ENCODE measurements at regions not wholly inside any gene's neighbourhood (a gene's known extent, or its start where the extent isn't known, plus 50 kb on each side); places are given as distances from the start of the nearest gene placed in this dataset.
A peak's percentile ranks its signal among the peaks of the same experiment; 100 is the strongest.
"Not testable (repeated sequence)": the region's sequence is repeated elsewhere in the genome, so short reads cannot be mapped to it uniquely, and the experiment has no call there.

DNA sequence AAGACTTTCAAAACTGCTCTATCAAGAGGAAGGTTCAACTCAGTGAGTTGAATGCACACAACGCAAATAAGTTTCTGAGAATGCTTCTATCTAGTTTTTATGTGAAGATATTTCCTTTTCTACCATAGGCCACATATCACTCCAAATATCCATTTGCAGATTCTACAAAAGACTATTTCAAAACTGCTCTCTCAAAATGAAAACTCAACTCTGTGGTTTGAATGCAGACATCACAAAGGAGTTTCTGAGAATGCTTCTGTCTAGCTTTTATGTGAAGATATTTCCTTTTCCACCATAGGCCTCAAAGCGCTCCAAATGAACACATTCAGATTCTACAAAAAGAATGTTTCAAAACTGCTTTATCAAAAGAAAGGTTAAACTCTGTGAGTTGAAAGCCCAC is 1093.1 kb upstream of the DEFB115 start:
- H3K27ac ChIP-seq; H3K4me3 ChIP-seq; H3K9me3 ChIP-seq; H3K4me1 ChIP-seq; DNase-seq (ENCODE audit: low spot score in 2 of 2); H3K36me3 ChIP-seq; H3K27me3 ChIP-seq: not testable (repeated sequence)
- 88 to 91% methylated on average over 2 of the region's 2 CpGs for WGBS, 2 donors

DNA sequence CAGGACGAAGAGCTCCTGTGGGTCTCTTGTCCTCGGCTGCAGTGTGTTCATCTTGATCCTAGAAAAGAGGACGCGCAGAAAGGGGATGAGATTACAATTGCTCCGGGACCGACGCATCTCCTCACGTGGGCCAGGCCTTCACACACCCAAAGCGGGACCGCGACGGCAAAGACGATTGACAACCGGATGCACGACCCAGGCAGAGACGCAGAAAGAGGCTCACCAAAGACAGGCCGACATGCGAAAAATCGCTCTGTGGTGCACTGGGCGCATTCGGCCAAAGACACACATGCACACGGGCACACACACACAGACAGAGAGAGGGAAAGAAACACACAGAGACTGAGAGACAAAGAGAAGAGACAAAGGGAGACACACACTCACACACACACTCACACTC is 1089.9 kb upstream of the DEFB115 start:
- 91 to 94% methylated on average over 22 of the region's 22 CpGs for WGBS, 2 donors
- Histone ChIP-seq H3K9me3 (no peaks in the 10 kb centered on the region), H3K27me3 (no peaks in the 10 kb centered on the region), H3K36me3 (no peaks in the 10 kb centered on the region), H3K4me1 (no peaks in the 10 kb centered on the region), H3K27ac (no peak overlapping the region), H3K4me3 (no peak overlapping the region)
- TF ChIP-seq EP300 (IDR thresholded peaks at IDR 0.05) (no peak), POLR2A (IDR thresholded peaks at IDR 0.05) (no peak), CTCF (IDR thresholded peaks at IDR 0.05) (no peak)
- DNase-seq (ENCODE audit: low spot score in 2 of 2), result no peak

DNA sequence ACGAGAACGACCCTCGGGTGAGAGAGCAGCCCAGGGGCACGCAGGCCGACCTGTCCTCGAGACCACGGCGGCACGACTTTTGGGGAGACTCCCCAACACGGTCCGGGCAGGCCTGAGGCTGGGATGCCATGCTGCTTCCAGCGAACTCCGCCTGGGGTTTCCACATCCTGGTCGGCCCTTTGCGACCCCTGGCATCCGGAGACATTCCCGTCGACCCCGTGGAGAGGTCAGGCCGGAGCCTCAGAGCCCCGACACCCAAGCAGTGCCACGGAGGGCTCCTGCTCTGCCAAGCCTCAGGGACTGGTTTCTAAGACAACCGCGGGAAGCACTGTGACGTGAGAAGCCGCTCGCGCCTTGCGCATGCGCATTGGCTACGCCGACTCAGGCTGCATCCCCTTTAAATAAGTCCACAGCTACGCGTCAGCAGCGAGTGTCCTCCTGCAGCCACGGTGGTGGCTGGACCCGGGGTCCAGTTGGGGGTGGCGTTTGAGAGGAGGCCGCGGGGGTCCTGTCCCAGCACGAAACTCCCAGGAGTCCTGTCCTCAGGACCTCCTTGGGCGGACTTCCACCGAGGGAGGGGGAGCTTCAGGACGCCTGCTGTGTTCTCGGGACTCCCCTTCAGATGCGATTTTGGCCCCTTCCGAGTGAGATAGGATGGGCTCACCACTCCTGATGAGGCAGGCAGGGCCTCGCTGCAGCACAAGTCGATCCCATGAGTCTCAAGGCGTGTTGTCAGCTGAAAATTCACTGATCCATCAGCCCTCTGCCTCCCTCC is 1089.3 kb upstream of the DEFB115 start:
- Histone ChIP-seq H3K9me3 (no peaks in the 10 kb centered on the region), H3K4me3 (peak overlapping the region in 1 of 4 donors; percentile 23), H3K4me1 (no peaks in the 10 kb centered on the region), H3K27ac (no peak overlapping the region), H3K36me3 (no peaks in the 10 kb centered on the region), H3K27me3 (no peaks in the 10 kb centered on the region)
- 63 to 66% methylated on average over 9 to 34 of the region's 50 CpGs for WGBS, 2 donors
- TF ChIP-seq EP300 (IDR thresholded peaks at IDR 0.05) (no peak), POLR2A (IDR thresholded peaks at IDR 0.05) (no peak), CTCF (IDR thresholded peaks at IDR 0.05) (no peak)
- no peak for DNase-seq (ENCODE audit: low spot score in 2 of 2)

DNA sequence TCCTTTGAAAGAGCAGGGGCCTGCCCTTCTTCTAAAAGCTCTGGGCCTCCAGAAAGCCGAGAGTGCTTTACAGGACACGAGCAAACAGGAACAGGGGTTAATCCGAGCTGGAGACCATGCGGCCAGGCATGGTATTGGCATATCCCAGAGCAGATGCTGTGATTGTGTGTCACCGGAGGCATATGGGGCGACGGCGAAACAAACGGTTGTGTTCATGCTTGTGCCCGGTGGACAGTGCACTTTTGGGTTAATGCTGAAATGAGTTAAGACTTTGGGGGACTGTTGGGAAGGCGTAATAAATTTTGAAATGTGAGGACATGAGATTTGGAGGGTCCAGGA is 1088.7 kb upstream of the DEFB115 start:
- TF ChIP-seq POLR2A (IDR thresholded peaks at IDR 0.05) (no peak), EP300 (IDR thresholded peaks at IDR 0.05) (no peak), CTCF (IDR thresholded peaks at IDR 0.05) (no peak)
- Histone ChIP-seq H3K4me1 (no peaks in the 10 kb centered on the region), H3K36me3 (no peaks in the 10 kb centered on the region), H3K27ac (no peak overlapping the region), H3K27me3 (no peaks in the 10 kb centered on the region), H3K9me3 (no peaks in the 10 kb centered on the region), H3K4me3 (no peak overlapping the region)
- 80 to 89% methylated on average over 11 of the region's 11 CpGs for WGBS, 2 donors
- DNase-seq (ENCODE audit: low spot score in 2 of 2), result no peak

DNA sequence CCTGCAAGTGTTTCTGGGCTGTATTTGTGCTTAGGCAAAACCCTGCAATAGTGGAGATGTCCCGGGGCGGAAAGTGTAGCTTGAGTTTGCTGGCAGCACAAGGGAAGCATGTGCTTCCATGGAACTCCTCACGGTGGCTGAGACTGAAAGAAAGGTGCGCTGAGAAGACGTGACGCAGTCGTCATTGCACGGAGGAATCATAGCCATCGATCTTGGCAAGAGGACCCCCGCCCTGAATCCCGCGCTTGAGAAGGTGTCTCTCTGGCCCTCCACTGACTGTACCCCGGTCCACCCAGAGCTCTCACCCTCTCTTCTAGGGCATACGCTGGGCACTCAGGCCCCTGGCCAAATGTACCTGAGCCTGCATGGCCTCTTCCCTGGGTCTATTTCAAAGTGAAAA is 1081.8 kb upstream of the DEFB115 start:
- Histone ChIP-seq H3K4me3 (no peak overlapping the region), H3K9me3 (no peaks in the 10 kb centered on the region), H3K4me1 (no peaks in the 10 kb centered on the region), H3K27me3 (no peaks in the 10 kb centered on the region), H3K27ac (no peak overlapping the region), H3K36me3 (no peaks in the 10 kb centered on the region)
- WGBS, 2 donors, result 71 to 80% methylated on average over 14 of the region's 14 CpGs
- no peak for DNase-seq (ENCODE audit: low spot score in 2 of 2)
- TF ChIP-seq POLR2A (IDR thresholded peaks at IDR 0.05) (no peak), EP300 (IDR thresholded peaks at IDR 0.05) (no peak), CTCF (IDR thresholded peaks at IDR 0.05) (no peak)

DNA sequence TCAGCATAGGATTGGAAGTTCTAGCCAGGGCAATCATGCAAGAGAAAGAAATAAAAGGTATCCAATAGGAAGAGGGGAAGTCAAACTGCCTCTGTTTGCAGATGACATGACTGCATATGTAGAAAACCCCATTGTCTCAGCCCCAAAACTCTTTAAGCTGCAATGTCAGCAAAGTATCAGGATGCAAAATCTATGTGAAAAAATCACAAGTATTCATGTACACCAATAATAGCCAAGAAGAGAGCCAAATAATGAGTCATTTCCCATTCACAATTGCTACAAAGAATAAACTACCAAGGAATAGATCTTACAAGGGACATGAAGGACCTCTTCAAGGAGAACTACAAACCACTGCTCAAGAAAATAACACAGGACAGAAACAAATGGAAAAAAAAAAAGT is 1074.3 kb upstream of the DEFB115 start:
- H3K4me1 ChIP-seq; DNase-seq (ENCODE audit: low spot score in 2 of 2); H3K36me3 ChIP-seq; H3K27ac ChIP-seq; H3K27me3 ChIP-seq; H3K9me3 ChIP-seq; H3K4me3 ChIP-seq: not testable (repeated sequence)

GRCh38 chr20:30191785-30192184 is 1065.7 kb upstream of the DEFB115 start:
- H3K4me3 ChIP-seq; H3K27me3 ChIP-seq; H3K27ac ChIP-seq; DNase-seq (ENCODE audit: low spot score in 2 of 2); H3K4me1 ChIP-seq; H3K9me3 ChIP-seq; H3K36me3 ChIP-seq: not testable (repeated sequence)

GRCh38 chr20:30234477-30234876 is 1023.0 kb upstream of the DEFB115 start:
- H3K27me3 ChIP-seq; DNase-seq (ENCODE audit: low spot score in 2 of 2); H3K9me3 ChIP-seq; H3K4me3 ChIP-seq; H3K4me1 ChIP-seq; H3K36me3 ChIP-seq; H3K27ac ChIP-seq: not testable (repeated sequence)

DNA sequence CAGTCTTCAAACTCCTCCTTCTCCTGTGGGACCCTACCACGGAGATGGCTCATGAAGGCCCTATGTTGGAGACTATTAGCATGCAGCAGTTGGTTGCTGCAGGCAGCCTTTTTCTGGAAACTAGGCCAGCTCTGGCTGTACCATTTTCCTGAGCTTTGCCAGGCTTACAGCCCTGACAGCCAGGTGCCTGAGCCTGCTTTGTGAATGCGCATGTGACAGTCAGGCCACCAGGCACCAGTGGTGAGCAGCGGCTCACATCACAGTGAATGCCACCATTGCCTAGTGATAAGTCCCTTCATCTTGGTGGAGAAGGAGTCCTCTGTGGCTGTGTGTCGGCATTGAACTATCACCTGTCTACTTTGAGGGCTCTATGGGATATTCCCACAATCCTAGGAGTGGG is 982.4 kb upstream of the DEFB115 start:
- not testable (repeated sequence) for H3K4me3 ChIP-seq, H3K27me3 ChIP-seq
- 90 to 100% methylated on average over 3 to 4 of the region's 4 CpGs for WGBS, 2 donors

More for the DNA sequence above, 982.4 kb upstream of the DEFB115 start:
- not testable (repeated sequence) for H3K27ac ChIP-seq; DNase-seq (ENCODE audit: low spot score in 2 of 2); H3K4me1 ChIP-seq; H3K9me3 ChIP-seq; H3K36me3 ChIP-seq

All from tibial nerve (tissue), 4 donors.